ENCODE measurements at regions not wholly inside any gene's neighbourhood (a gene's known extent, or its start where the extent isn't known, plus 50 kb on each side); places are given as distances from the start of the nearest gene placed in this dataset.

- H3K36me3 ChIP-seq (replicated peaks; ENCODE audit: insufficient read depth, low read depth): no peaks in the 10 kb centered on the region
- no peaks in the 10 kb centered on the region for H3K27me3 ChIP-seq
- H3K9me3 ChIP-seq (ENCODE audit: low read depth): no peaks in the 10 kb centered on the region
- H2AFZ ChIP-seq: no peak overlapping the region
- H3K4me2 ChIP-seq: no peak overlapping the region
- no peak overlapping the region for H3K4me3 ChIP-seq
- TF ChIP-seq EZH2 (IDR thresholded peaks at IDR 0.05; ENCODE audit: borderline replicate concordance): no peak
- no peak for TF ChIP-seq EZH2phosphoT487 (IDR thresholded peaks at IDR 0.05; ENCODE audit: low read depth, severe bottlenecking, unreplicated experiment)
- TF ChIP-seq CTCF (IDR thresholded peaks at IDR 0.05; ENCODE audit: poor library complexity): no peak
- no peaks in the 10 kb centered on the region for H4K20me1 ChIP-seq (ENCODE audit: insufficient read depth, poor library complexity, severe bottlenecking)
- 92% methylated on average over 2 of the region's 2 CpGs for WGBS (ENCODE audit: low lambda C conversion rate, missing lambda C conversion rate)
- no peaks in the 10 kb centered on the region for H3K79me2 ChIP-seq
- no peak for DNase-seq (ENCODE audit: low spot score)
- no peaks in the 10 kb centered on the region for H3K4me1 ChIP-seq (ENCODE audit: insufficient read depth)
- no peaks in the 10 kb centered on the region for H3K9me2 ChIP-seq (replicated peaks; ENCODE audit: insufficient read depth)
- no peak overlapping the region for H3K27ac ChIP-seq
Measured at GRCh38 chr3:7881946-7882345, 619.7 kb upstream of the LMCD1 start.

DNA sequence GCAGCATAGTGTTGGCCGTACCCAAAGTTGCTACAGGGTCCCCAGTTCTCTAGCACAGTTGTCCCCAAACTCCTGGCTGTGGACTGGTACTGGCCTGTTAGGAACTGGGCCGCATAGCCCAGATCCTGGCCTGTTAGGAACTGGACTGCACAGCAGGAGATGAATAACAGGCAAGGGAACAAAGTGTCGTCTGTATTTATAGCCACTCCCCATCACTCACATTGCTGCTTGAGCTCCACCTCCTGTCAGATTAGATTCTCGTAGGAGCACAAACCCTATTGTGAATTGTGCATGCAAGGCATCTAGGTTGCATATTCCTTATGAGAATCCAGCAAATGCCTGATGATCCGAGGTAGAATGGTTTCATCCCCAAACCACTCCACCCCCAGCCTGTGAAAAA lies 604.0 kb upstream of the LMCD1 start:
- 69% methylated on average over 5 of the region's 5 CpGs for WGBS (ENCODE audit: low lambda C conversion rate, missing lambda C conversion rate)
- Histone ChIP-seq H3K9me2 (replicated peaks; ENCODE audit: insufficient read depth) (no peaks in the 10 kb centered on the region), H3K4me3 (no peak overlapping the region), H3K36me3 (replicated peaks; ENCODE audit: insufficient read depth, low read depth) (no peaks in the 10 kb centered on the region), H3K4me2 (no peak overlapping the region), H2AFZ (no peak overlapping the region), H4K20me1 (ENCODE audit: insufficient read depth, poor library complexity, severe bottlenecking) (no peaks in the 10 kb centered on the region), H3K27me3 (no peaks in the 10 kb centered on the region), H3K9me3 (ENCODE audit: low read depth) (no peaks in the 10 kb centered on the region), H3K27ac (no peak overlapping the region), H3K79me2 (no peaks in the 10 kb centered on the region), H3K4me1 (ENCODE audit: insufficient read depth) (no peaks in the 10 kb centered on the region)
- no peak for DNase-seq (ENCODE audit: low spot score)
- no peak for TF ChIP-seq EZH2phosphoT487 (IDR thresholded peaks at IDR 0.05; ENCODE audit: low read depth, severe bottlenecking, unreplicated experiment)
- no peak for TF ChIP-seq CTCF (IDR thresholded peaks at IDR 0.05; ENCODE audit: poor library complexity)
- no peak for TF ChIP-seq EZH2 (IDR thresholded peaks at IDR 0.05; ENCODE audit: borderline replicate concordance)

DNA sequence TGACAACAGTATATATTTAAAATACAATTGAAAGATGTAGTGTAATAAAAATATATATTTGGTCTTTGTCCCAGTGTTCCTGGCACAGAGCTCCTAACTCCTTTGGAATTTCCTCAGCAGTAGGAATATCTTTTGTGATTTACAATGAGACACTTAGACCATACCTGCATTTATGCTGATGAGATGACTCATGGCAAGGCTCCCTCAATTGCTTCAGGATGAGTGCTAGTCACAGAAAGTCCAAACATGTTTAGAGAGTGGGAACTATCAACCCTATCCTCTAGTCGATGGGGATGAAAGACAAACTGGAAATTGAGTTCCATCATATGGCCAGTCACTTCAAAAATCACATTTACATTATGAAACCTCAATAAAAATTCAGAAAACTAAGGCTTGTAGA lies 588.3 kb upstream of the LMCD1 start:
- Histone ChIP-seq H3K9me2 (replicated peaks; ENCODE audit: insufficient read depth) (no peaks in the 10 kb centered on the region), H3K79me2 (no peaks in the 10 kb centered on the region), H3K4me3 (no peak overlapping the region), H2AFZ (no peak overlapping the region), H3K27me3 (no peaks in the 10 kb centered on the region), H3K4me2 (no peak overlapping the region), H4K20me1 (ENCODE audit: insufficient read depth, poor library complexity, severe bottlenecking) (no peaks in the 10 kb centered on the region), H3K4me1 (ENCODE audit: insufficient read depth) (no peaks in the 10 kb centered on the region), H3K36me3 (replicated peaks; ENCODE audit: insufficient read depth, low read depth) (no peaks in the 10 kb centered on the region), H3K9me3 (ENCODE audit: low read depth) (no peaks in the 10 kb centered on the region), H3K27ac (no peak overlapping the region)
- DNase-seq (ENCODE audit: low spot score): no peak
- WGBS (ENCODE audit: low lambda C conversion rate, missing lambda C conversion rate): 83% methylated on average over 1 of the region's 1 CpG
- TF ChIP-seq EZH2phosphoT487 (IDR thresholded peaks at IDR 0.05; ENCODE audit: low read depth, severe bottlenecking, unreplicated experiment) (no peak), EZH2 (IDR thresholded peaks at IDR 0.05; ENCODE audit: borderline replicate concordance) (no peak), CTCF (IDR thresholded peaks at IDR 0.05; ENCODE audit: poor library complexity) (no peak)

DNA sequence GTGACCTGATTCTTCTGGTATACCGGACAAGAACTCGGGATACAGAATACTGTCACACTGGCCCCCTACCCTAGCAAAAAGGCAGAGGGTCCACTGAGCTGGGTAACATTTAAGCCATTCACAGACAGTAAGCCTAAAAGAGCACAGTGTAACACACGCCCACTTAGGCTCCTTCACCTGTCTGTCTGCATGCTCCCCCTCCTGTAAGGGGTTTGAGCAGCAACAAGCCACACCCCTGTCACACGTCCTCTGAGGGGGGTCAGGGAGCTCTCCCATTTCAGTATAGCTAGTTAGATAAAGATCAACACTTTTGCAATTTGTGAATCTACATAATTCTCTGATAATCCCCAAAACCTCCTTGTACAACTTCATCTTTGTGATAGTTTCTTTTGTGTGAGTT lies 586.3 kb upstream of the LMCD1 start:
- DNase-seq (ENCODE audit: low spot score): no peak
- no peak overlapping the region for H3K4me3 ChIP-seq
- no peak overlapping the region for H3K27ac ChIP-seq
- H4K20me1 ChIP-seq (ENCODE audit: insufficient read depth, poor library complexity, severe bottlenecking): no peaks in the 10 kb centered on the region
- no peak overlapping the region for H3K4me2 ChIP-seq
- TF ChIP-seq EZH2 (IDR thresholded peaks at IDR 0.05; ENCODE audit: borderline replicate concordance) (no peak), CTCF (IDR thresholded peaks at IDR 0.05; ENCODE audit: poor library complexity) (no peak), EZH2phosphoT487 (IDR thresholded peaks at IDR 0.05; ENCODE audit: low read depth, severe bottlenecking, unreplicated experiment) (no peak)
- H2AFZ ChIP-seq: no peak overlapping the region
- H3K79me2 ChIP-seq: no peaks in the 10 kb centered on the region
- H3K4me1 ChIP-seq (ENCODE audit: insufficient read depth): no peaks in the 10 kb centered on the region
- H3K9me2 ChIP-seq (replicated peaks; ENCODE audit: insufficient read depth): no peaks in the 10 kb centered on the region
- WGBS (ENCODE audit: low lambda C conversion rate, missing lambda C conversion rate): 85% methylated on average over 4 of the region's 4 CpGs
- H3K9me3 ChIP-seq (ENCODE audit: low read depth): no peaks in the 10 kb centered on the region
- H3K36me3 ChIP-seq (replicated peaks; ENCODE audit: insufficient read depth, low read depth): no peaks in the 10 kb centered on the region
- H3K27me3 ChIP-seq: no peaks in the 10 kb centered on the region
